NOMO-1 treated with dmso at 0.1 percent for 144 hours (cell line): ENCODE measurements at regions not wholly inside any gene's neighbourhood (a gene's known extent, or its start where the extent isn't known, plus 50 kb on each side); places are given as distances from the start of the nearest gene placed in this dataset.

Experiments
- DNase-seq: peaks from one replicate; lab custom pipeline; 2025; ENCODE audit not compliant: unreplicated experiment; lab: John Stamatoyannopoulos, UW

- DNase-seq, result no peak
These were observed 369.1 kb downstream of the SIPA1L2 start for GRCh38 chr1:232260861-232261260.

GRCh38 chr1:232260045-232260444 is 369.9 kb downstream of the SIPA1L2 start:
- no peak for DNase-seq

GRCh38 chr1:232259333-232259732 is 370.6 kb downstream of the SIPA1L2 start:
- no peak for DNase-seq

GRCh38 chr1:232252546-232253118 is 377.3 kb downstream of the SIPA1L2 start:
- DNase-seq, result no peak

GRCh38 chr1:232250838-232251237 is 379.1 kb downstream of the SIPA1L2 start:
- DNase-seq, result no peak

- no peak for DNase-seq
These were observed 379.8 kb downstream of the SIPA1L2 start for GRCh38 chr1:232249861-232250777.

GRCh38 chr1:232249339-232249738 is 380.6 kb downstream of the SIPA1L2 start:
- no peak for DNase-seq

GRCh38 chr1:232248276-232248820 is 381.6 kb downstream of the SIPA1L2 start:
- no peak for DNase-seq

- no peak for DNase-seq
These were observed 382.3 kb downstream of the SIPA1L2 start for GRCh38 chr1:232247669-232248068.

- no peak for DNase-seq
These were observed 385.5 kb downstream of the SIPA1L2 start for GRCh38 chr1:232244426-232244825.

- no peak for DNase-seq
These were observed 389.9 kb downstream of the SIPA1L2 start for GRCh38 chr1:232239998-232240397.

- DNase-seq, result no peak
These were observed 390.4 kb downstream of the SIPA1L2 start for GRCh38 chr1:232239522-232239921.

GRCh38 chr1:232238009-232238408 is 391.9 kb downstream of the SIPA1L2 start:
- DNase-seq, result no peak

GRCh38 chr1:232227306-232227705 is 402.6 kb downstream of the SIPA1L2 start:
- no peak for DNase-seq

- no peak for DNase-seq
These were observed 403.7 kb downstream of the SIPA1L2 start for GRCh38 chr1:232226197-232226712.

GRCh38 chr1:232225336-232226131 is 404.4 kb downstream of the SIPA1L2 start:
- DNase-seq, result no peak

GRCh38 chr1:232223887-232224286 is 406.0 kb downstream of the SIPA1L2 start:
- no peak for DNase-seq

GRCh38 chr1:232223183-232223708 is 406.7 kb downstream of the SIPA1L2 start:
- no peak for DNase-seq

- no peak for DNase-seq
These were observed 407.3 kb downstream of the SIPA1L2 start for GRCh38 chr1:232222614-232223013.

GRCh38 chr1:232221802-232222499 is 408.0 kb downstream of the SIPA1L2 start:
- DNase-seq, result no peak
